Left lung (tissue), 4 donors: ENCODE measurements at regions not wholly inside any gene's neighbourhood (a gene's known extent, or its start where the extent isn't known, plus 50 kb on each side); places are given as distances from the start of the nearest gene placed in this dataset.

ENCODE experiments used
- ATAC-seq: fragments of 200-7000 bp; cut with Tn5 transposase; one replicate; pipeline ENCODE4 v1.9.1; 2020; ENCODE audit warnings: moderate library complexity
- DNase-seq, 4 donors: peaks; one replicate each; pipeline ENCODE4 v3.0.0-alpha.2; 2013 to 2020
- H3K27ac ChIP-seq, 2 donors: fragments of 200-600 bp; sonication (generic) in 1 of 2; one replicate each; pipeline versions ENCODE4 v1.5.0 to v1.8.0; 2020 to 2021
- H3K27me3 ChIP-seq, 2 donors: fragments of 200-600 bp; sonication (generic) in 1 of 2; one replicate each; pipeline versions ENCODE4 v1.5.0 to v1.8.0; 2020 to 2021
- H3K36me3 ChIP-seq, 2 donors: fragments of 200-600 bp; sonication (generic) in 1 of 2; one replicate each; pipeline versions ENCODE4 v1.5.0 to v1.8.0; 2020 to 2021
- H3K4me1 ChIP-seq, 2 donors: fragments of 200-600 bp; one replicate each; pipeline ENCODE4 v1.8.0; 2021
- H3K4me3 ChIP-seq, 2 donors: fragments of 200-600 bp; sonication (generic) in 1 of 2; one replicate each; pipeline versions ENCODE4 v1.5.0 to v1.8.0; 2020 to 2021; ENCODE audit warnings: mild to moderate bottlenecking in 1 of 2
- H3K9me3 ChIP-seq, 2 donors: fragments of 200-600 bp; sonication (generic) in 1 of 2; one replicate each; pipeline versions ENCODE4 v1.5.0 to v1.8.0; 2020 to 2021
- intact Hi-C, 2 donors: fragments of 100-400 bp; cut with DNase I; formaldehyde crosslinking; loops; one replicate each; pipeline versions ENCODE4 v1.11.2 to v1.14.2; 2022
- TF ChIP-seq, protein P1 (sequence below), 2 donors: fragments of 200-600 bp; sonication (generic) in 1 of 2; IDR thresholded peaks; one replicate each; pipeline versions ENCODE4 v1.5.0 to v1.8.0; 2021; ENCODE audit warnings: antibody characterized with exemption in 2 of 2
- donor health status: DM: no; HTN: yes; CAD: no.
- donor health status: DM: no; HTN: no; CAD: no.

DNA sequence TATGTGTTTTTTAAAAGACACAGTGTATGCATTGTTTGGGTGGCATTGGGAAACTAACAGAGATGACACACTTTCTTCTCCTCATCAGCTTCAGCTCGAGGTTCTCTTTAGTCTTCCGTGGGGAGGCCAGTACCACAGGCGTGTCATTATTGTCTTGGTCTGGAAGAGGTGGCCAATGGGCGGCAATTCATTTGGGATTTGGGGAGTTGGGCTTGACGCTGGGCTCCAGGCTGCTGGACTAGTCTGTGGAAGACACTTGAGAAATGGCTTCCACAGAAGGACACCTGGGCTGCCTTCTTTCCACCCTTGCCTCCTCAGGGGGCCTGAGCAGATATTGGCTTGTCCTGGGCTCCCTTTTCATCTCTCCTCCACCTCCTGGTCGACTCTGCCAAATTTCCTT lies 192.2 kb downstream of the SH2D4B start:
- Histone ChIP-seq H3K4me1 (no peaks in the 10 kb centered on the region), H3K27me3 (no peaks in the 10 kb centered on the region)
- TF ChIP-seq, protein P1, sequence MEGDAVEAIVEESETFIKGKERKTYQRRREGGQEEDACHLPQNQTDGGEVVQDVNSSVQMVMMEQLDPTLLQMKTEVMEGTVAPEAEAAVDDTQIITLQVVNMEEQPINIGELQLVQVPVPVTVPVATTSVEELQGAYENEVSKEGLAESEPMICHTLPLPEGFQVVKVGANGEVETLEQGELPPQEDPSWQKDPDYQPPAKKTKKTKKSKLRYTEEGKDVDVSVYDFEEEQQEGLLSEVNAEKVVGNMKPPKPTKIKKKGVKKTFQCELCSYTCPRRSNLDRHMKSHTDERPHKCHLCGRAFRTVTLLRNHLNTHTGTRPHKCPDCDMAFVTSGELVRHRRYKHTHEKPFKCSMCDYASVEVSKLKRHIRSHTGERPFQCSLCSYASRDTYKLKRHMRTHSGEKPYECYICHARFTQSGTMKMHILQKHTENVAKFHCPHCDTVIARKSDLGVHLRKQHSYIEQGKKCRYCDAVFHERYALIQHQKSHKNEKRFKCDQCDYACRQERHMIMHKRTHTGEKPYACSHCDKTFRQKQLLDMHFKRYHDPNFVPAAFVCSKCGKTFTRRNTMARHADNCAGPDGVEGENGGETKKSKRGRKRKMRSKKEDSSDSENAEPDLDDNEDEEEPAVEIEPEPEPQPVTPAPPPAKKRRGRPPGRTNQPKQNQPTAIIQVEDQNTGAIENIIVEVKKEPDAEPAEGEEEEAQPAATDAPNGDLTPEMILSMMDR (IDR thresholded peaks at IDR 0.05): no peak

DNA sequence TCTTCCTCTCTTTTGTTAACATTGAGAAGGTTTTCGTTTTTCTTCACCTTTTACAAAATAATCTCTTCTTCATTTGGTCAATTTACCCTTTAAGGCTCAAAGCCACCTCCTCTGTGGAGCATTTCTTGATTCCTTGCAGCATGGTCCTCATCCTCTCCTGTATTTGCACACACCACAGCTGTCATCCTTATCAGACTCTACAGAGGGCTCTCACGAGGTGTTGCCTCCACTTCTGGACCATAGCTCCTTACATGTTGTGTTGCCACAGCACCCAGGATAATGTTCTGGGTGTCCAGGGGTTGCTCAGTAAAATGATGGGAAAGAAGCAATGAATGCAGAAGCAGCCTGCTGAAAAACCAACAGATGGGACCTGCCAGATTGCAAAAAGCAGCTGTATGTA lies 192.8 kb downstream of the SH2D4B start:
- H3K27me3 ChIP-seq: no peaks in the 10 kb centered on the region
- ATAC-seq: no peak
- TF ChIP-seq, protein P1 (IDR thresholded peaks at IDR 0.05): no peak
- no peak overlapping the region for H3K4me3 ChIP-seq
- H3K36me3 ChIP-seq: no peaks in the 10 kb centered on the region
- no peak overlapping the region for H3K27ac ChIP-seq
- intact Hi-C loops: no loop called here
- no peak for DNase-seq
- no peaks in the 10 kb centered on the region for H3K4me1 ChIP-seq
- no peaks in the 10 kb centered on the region for H3K9me3 ChIP-seq

More for the DNA sequence above, 192.2 kb downstream of the SH2D4B start:
- no peak for DNase-seq
- intact Hi-C loops: no loop called here
- no peak overlapping the region for H3K27ac ChIP-seq
- no peak for ATAC-seq
- no peaks in the 10 kb centered on the region for H3K9me3 ChIP-seq
- H3K36me3 ChIP-seq: no peaks in the 10 kb centered on the region
- no peak overlapping the region for H3K4me3 ChIP-seq

DNA sequence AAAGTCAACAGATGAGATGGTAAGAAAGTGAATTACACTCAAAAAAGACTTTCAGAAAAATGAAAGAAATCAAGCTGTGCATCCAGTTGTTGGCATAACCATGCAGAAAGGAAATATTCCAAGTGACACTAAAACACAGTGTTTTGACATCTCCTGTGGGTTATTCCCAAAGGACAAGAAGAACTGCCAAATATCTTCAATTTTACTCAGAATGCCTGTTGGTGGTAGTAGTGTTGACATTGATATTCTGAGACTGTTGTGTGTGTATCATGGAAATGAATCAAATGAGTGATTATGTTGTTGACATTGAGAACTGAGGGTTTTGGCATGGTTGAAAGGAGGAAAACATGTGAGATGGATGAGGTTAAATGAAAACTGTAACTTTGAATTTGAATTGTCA lies 196.9 kb downstream of the SH2D4B start:
- H3K27ac ChIP-seq: no peak overlapping the region
- H3K4me1 ChIP-seq: no peaks in the 10 kb centered on the region
- no peak overlapping the region for H3K4me3 ChIP-seq
- TF ChIP-seq, protein P1 (IDR thresholded peaks at IDR 0.05): no peak
- no peaks in the 10 kb centered on the region for H3K9me3 ChIP-seq
- no peaks in the 10 kb centered on the region for H3K27me3 ChIP-seq
- intact Hi-C loops: no loop called here
- DNase-seq (no peak), ATAC-seq (no peak)
- H3K36me3 ChIP-seq: no peaks in the 10 kb centered on the region

DNA sequence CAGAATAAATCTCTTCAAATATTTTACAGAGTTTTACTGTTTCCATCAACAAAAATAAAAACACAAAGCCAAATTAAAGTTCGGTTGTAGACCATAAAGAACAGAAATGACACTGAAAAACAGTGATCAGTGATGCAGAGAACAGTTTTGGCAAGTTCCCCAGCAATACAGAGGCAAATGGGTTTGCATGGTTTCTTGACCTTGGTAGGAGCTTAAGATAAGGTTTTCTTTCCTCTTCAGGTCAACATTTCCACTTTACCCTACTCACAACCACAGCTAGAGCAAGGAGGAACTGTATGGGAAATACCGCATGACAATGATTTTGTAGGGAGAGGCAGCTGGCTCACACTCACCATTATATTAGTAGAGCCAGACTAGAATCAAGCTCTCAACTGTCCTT lies 199.5 kb downstream of the SH2D4B start:
- Histone ChIP-seq H3K27me3 (no peaks in the 10 kb centered on the region), H3K27ac (no peak overlapping the region), H3K4me3 (no peak overlapping the region), H3K4me1 (no peaks in the 10 kb centered on the region), H3K36me3 (no peaks in the 10 kb centered on the region), H3K9me3 (no peaks in the 10 kb centered on the region)
- ATAC-seq (no peak), DNase-seq (no peak)
- intact Hi-C loops: no loop called here
- TF ChIP-seq, protein P1 (IDR thresholded peaks at IDR 0.05): no peak

DNA sequence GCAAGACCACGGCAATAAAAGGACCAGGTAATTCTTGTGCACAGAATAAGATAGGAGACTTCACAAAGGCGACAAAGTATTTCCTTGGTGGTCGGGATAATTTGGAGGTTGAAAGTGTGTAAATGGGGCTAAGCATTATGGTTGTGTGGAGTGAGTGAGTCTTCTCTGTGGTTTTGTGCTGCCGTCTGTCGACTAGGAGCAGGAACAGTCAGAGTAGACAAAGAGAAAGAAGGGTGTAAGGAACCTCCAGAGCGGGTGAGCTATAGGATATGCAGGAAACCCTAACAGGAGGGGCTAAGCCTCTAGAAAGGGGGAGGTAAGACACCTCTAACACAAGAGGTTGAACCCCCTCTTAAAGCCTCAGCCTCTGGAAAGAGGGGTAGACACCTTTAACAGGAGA lies 201.6 kb downstream of the SH2D4B start:
- Histone ChIP-seq H3K4me3 (no peak overlapping the region), H3K4me1 (no peaks in the 10 kb centered on the region), H3K36me3 (no peaks in the 10 kb centered on the region), H3K9me3 (no peaks in the 10 kb centered on the region), H3K27me3 (no peaks in the 10 kb centered on the region), H3K27ac (no peak overlapping the region)
- intact Hi-C loops: no loop called here
- TF ChIP-seq, protein P1 (IDR thresholded peaks at IDR 0.05): no peak
- no peak for ATAC-seq
- DNase-seq: no peak
